DMS79 (cell line): ENCODE measurements at regions not wholly inside any gene's neighbourhood (a gene's known extent, or its start where the extent isn't known, plus 50 kb on each side); places are given as distances from the start of the nearest gene placed in this dataset.
"Not testable (repeated sequence)": the region's sequence is repeated elsewhere in the genome, so short reads cannot be mapped to it uniquely, and the experiment has no call there.

Experiments
- DNase-seq: peaks from one replicate; lab custom pipeline; 2025; lab: John Stamatoyannopoulos, UW

DNA sequence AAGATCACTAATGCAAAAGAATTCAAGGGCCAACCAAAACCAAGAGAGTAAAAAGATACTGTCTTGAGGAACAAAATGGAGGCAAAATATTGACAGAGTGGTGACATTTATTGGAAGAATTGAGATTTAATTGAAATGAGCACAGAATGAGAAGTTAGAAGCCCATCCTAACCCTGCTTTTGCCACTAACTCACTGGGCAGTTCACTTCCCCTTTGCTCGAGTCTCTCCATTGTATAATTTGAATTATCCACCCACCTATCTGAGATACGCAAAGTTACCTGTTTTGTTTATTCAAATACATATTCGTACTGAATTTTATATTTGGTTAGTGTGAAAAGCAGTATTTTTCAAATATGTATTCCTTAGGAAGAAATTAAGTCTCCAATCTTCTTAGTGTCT lies 204.5 kb upstream of the PRDM1 start:
- DNase-seq: no peak

- no peak for DNase-seq
Measured at GRCh38 chr6:105880030-105880492, 206.1 kb upstream of the PRDM1 start.

DNA sequence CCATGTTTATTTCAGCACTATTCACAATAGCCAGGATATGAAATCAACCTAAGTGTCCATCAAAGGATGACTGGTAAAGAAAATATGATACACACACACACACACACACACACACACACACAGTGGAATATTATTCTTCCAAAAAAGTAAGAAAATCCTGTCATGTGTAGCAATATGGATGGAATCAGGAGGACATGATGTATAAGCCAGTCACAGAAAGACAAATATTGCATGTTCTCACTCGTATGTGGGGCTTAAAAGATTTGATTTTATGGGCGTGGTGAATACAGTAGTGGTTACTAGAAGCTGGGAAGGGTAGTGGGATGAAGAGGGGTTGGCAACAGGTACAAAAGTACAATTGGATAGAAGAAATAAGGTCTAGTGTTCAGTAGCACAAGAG lies 207.0 kb upstream of the PRDM1 start:
- no peak for DNase-seq

- DNase-seq: no peak
Measured at GRCh38 chr6:105875974-105876640, 210.0 kb upstream of the PRDM1 start.

GRCh38 chr6:105874835-105875626 lies 211.1 kb upstream of the PRDM1 start:
- no peak for DNase-seq

DNA sequence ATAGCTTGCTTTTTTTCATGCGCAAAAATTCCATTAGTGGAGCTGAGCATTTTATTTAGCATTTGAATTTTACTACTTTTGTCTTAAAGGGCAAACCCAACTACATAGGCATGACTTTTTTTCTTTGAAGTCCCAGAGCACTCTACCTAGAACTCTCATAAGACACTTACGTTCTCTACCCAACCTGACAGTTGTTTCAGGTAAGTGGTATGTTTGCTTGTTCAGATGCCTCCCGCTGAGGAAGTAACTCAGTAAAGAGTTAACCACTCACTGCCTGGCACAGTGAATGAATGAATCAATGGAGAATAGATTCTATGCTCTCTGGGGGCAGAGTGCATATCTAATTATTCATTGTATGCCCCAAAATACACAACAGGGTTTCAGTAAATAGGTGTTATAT lies 212.3 kb upstream of the PRDM1 start:
- no peak for DNase-seq

GRCh38 chr6:105873211-105873704 lies 212.9 kb upstream of the PRDM1 start:
- DNase-seq: no peak

- DNase-seq: no peak
Measured at GRCh38 chr6:105872249-105872648, 213.9 kb upstream of the PRDM1 start.

- no peak for DNase-seq
Measured at GRCh38 chr6:105871542-105871941, 214.6 kb upstream of the PRDM1 start.

DNA sequence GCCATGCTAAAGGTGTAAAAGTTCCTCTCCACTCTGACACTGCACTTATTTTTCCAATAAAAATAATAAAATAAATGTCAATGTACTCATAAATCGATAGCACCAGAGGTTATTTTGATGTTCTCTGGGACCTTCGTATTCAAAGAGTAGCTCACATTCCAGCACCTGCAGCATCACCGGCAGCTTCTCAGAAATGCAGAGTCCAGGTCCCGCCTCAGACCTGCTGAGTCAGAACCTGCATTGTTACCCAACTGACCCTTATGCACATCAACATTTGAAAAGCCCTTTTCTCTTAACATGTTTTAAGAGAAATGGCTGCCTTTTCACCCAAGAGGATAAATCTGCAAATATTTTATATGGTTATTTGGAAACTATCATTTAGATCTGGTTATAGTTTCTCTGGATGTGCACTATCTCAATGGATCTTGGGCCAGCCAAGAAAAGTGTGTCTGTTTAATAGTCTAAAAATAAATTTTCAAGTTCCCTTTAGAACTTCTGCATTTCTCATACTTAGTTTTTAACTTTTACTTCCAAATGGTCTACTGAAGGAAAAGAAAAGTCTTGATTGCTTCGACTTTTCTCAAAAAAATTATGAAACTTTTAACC lies 216.2 kb upstream of the PRDM1 start:
- no peak for DNase-seq

DNA sequence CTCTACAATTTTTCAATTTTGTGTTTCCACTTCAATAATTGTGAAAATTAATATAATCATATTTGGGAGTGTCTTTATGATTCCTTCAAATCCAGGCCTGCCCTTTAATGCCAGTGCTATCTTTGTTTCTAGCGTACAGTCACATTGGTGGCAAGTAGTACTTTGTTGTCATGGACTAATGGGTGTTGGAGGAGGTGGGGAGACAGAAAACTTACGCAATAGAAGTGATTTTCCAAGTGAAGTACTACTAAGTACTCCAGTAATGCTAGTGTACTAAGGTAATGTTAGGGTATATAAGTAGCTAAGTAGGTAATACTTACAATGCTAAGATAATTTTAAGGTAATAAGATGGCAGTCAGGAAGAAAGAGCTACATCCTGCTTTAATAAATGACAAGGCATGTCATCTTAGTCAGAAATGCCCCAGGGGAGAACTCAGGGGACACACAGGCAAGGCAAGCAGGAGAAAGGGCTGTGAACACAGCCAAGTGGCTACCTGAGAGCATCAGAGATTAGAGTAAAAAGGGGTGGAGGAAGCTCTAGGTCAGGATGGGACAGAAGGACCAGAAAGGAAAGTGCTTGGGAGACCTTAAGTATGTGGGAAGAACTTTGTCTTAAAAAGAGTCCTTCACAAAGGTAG lies 217.2 kb upstream of the PRDM1 start:
- DNase-seq: no peak

DNA sequence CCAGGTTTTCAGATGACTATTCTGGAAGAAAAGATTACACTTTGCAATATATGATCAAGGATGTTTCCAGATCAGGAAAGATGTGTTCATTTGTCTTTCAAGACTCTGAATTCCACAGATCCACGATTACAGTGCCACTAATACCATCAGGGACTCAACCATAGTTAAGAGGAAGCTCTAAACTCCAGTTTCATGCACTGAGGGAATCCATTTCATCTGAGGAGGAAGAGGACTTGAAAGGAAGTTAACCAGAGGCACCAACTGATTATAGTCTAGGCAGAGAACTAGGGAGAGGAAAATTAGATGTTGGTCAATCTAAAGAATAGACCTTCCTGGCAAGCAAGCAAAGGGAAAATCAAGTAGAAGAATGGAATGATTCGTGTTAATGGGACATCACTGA lies 218.3 kb upstream of the PRDM1 start:
- no peak for DNase-seq

DNA sequence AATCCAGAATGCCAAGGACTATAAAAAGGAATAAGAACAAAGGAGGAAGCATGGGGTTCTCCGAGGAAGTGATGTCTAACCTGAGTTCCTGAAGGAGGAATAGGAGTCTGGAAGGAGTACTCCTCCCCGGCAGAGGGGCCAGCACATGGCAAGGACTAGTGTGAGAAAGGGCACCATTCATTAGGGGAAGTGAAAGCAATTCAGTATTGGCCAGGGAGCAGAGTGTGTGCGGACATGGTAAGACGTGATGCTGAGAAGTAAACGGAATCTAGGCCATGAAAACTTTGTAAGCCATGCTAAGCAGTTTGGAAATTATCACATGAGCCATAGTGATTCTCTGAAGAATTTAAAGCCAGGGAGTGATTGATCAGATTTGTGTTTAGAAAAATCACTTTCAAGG lies 218.9 kb upstream of the PRDM1 start:
- no peak for DNase-seq

DNA sequence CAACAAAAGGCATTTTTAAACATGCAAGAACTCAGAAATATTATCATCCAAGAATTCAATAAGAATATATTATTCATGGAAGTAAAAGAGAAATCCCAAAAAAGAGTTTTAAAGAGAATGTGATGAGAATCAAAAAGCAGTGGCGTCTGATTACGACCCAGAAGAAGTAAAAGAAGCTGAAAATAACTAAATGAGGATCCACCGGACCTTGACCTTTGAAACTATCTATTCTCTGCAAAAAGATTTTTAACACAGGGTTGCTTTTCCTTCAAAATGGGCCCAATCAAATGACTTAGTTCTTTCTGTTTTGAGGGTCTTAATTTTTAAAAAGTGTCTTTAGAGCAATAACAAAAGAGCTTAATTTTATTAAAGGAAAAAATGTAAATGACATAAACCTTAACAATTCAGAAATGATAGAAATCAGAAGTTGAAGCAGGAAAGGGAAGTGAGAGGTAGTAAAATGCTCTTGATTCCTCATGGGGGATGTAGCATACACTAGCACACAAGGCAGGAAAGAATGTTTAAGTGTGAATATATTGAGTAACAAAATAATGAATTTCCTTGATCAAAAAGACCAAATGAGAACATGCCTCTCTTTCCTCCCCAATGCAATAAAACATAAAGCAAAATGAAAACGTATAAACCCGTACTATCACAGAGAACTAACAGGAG lies 223.1 kb upstream of the PRDM1 start:
- DNase-seq: no peak

- not testable (repeated sequence) for DNase-seq
Measured at GRCh38 chr6:105860927-105861326, 225.2 kb upstream of the PRDM1 start.

- DNase-seq: no peak
Measured at GRCh38 chr6:105859457-105859856, 226.7 kb upstream of the PRDM1 start.

GRCh38 chr6:105858639-105859038 lies 227.5 kb upstream of the PRDM1 start:
- not testable (repeated sequence) for DNase-seq

GRCh38 chr6:105855433-105855832 lies 230.7 kb upstream of the PRDM1 start:
- no peak for DNase-seq

- not testable (repeated sequence) for DNase-seq
Measured at GRCh38 chr6:105853979-105854378, 232.2 kb upstream of the PRDM1 start.

- no peak for DNase-seq
Measured at GRCh38 chr6:105851606-105852005, 234.5 kb upstream of the PRDM1 start.

GRCh38 chr6:105851113-105851580 lies 235.0 kb upstream of the PRDM1 start:
- DNase-seq: no peak
